Stimulated activated naive CD8-positive, alpha-beta T cell treated with anti-CD3 and anti-CD28 coated beads, Interleukin-15, amount 100 ng/mL, for 72 hours (primary cell): ENCODE measurements at regions not wholly inside any gene's neighbourhood (a gene's known extent, or its start where the extent isn't known, plus 50 kb on each side); places are given as distances from the start of the nearest gene placed in this dataset.

Source experiments
- ATAC-seq: fragments of 150-1000 bp; cut with Tn5 transposase; 2 replicates; pipeline ENCODE4 v1.10.0; 2021; ENCODE audit warnings: mild to moderate bottlenecking, moderate library complexity
- DNase-seq, 2 donors: peaks; one replicate each; pipeline ENCODE4 v3.0.0; 2021 to 2022
- H3K27ac Mint-ChIP-seq, 2 donors: one replicate each; pipeline ENCODE4 v1.8.0; 2022; ENCODE audit warnings: mild to moderate bottlenecking in 2 of 2, mixed read lengths in 2 of 2, moderate library complexity in 2 of 2
- H3K27me3 Mint-ChIP-seq: one replicate; pipeline ENCODE4 v1.8.0; 2022; ENCODE audit warnings: mixed read lengths
- H3K4me1 Mint-ChIP-seq: one replicate; pipeline ENCODE4 v1.8.0; 2022; ENCODE audit warnings: mild to moderate bottlenecking, mixed read lengths
- H3K4me3 Mint-ChIP-seq, 2 donors: one replicate each; pipeline ENCODE4 v1.8.0; 2022; ENCODE audit warnings: mild to moderate bottlenecking in 2 of 2, mixed read lengths in 2 of 2, moderate library complexity in 1 of 2
- H3K9me3 Mint-ChIP-seq, 2 donors: one replicate each; pipeline ENCODE4 v1.8.0; 2022; ENCODE audit warnings: mixed read lengths in 2 of 2

DNA sequence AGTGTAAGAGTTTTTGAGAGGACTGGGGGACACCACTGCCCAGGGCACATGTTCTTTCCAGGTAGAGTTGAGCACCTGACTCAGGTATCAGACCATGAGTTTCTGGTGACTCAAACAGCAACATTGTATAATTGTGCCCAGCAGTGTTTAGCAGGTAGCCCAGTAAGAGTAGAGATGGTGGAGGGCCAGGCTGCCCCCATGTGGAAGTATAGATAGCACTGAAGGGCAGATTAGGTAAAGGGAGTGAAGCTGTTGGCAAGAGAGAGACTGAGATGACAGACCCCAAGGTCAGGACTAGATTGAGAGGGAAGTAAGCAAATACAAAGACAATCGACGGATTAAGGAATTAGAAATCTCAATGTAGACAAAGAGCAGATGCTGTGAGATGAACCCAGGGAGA is 74.6 kb downstream of the TRIM42 start:
- no peaks in the 10 kb centered on the region for H3K9me3 Mint-ChIP-seq
- H3K4me1 Mint-ChIP-seq, result peaks cover 22% of the 10 kb centered on the region
- no peak for DNase-seq
- ATAC-seq, result no peak
- no peaks in the 10 kb centered on the region for H3K27me3 Mint-ChIP-seq
- peak overlapping the region in 1 of 2 donors; percentile 7 for H3K27ac Mint-ChIP-seq
- H3K4me3 Mint-ChIP-seq, result no peak overlapping the region

DNA sequence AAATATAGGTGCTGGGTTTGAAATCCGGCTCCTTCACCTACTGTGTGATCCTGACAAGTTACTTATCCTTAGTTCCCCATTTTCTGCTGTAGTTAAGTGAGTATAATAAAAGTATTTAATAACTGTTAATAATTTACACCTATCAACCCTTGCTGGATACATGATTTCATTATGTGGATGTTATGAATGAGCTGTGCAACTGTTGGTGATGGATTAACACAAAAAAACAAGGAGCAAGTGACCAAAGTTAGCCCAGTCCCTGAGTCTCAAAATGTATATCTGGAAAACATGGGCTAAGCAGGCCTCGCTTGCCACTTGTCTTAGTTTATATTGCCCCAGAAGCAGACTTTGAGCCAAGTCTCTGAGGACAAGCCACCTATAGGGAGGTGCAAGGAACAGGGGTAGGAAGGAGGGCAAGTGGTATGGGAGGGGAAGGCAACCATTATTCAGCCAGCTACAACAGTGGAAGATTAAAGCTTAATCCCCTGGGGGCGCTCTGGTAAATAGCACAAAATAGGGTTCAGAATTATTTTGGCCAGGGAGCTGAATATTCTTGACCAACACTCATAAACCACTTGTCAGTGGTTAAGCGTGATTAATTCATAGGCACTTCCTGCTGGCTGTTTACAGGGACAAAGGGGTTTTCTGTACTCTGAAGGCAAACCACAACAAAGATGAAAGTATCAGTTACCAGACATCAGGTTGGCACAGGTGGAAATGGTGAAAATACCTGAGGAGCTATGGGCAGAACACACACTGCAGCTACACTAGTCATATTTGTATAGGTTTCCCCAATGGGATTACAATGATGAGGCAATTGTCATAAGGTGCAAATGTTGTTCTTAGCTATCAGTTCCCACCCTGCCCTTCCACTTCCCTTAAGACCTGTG is 76.2 kb downstream of the TRIM42 start:
- no peak overlapping the region for H3K27ac Mint-ChIP-seq
- no peaks in the 10 kb centered on the region for H3K9me3 Mint-ChIP-seq
- H3K4me1 Mint-ChIP-seq, result peaks cover 22% of the 10 kb centered on the region
- DNase-seq (peak in 1 of 2 donors; percentile 3), ATAC-seq (peak; percentile 71)
- H3K4me3 Mint-ChIP-seq, result no peak overlapping the region
- H3K27me3 Mint-ChIP-seq, result no peaks in the 10 kb centered on the region

DNA sequence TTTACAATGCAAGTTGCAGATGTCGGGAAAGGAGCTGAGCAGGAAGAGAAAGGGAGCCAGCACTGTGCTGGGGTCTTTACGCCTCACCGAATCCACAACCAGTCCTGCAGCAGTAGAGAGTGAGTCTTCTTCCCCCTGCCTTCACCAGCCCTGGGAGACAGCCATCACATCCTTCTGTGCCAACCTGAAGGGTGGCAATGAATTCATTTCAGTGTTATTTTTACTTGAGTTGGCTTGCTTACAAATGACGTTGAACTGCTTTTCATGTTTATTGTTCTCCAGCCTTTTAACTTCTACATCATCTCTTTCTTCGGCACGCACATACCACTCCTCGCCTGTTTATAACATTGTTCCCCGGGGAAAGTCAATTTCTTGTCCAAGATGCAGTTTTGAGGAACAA is 77.1 kb downstream of the TRIM42 start:
- DNase-seq (no peak), ATAC-seq (no peak)
- Mint-ChIP-seq H3K4me3 (no peak overlapping the region), H3K4me1 (peaks cover 22% of the 10 kb centered on the region), H3K27ac (no peak overlapping the region), H3K9me3 (no peaks in the 10 kb centered on the region), H3K27me3 (no peaks in the 10 kb centered on the region)

DNA sequence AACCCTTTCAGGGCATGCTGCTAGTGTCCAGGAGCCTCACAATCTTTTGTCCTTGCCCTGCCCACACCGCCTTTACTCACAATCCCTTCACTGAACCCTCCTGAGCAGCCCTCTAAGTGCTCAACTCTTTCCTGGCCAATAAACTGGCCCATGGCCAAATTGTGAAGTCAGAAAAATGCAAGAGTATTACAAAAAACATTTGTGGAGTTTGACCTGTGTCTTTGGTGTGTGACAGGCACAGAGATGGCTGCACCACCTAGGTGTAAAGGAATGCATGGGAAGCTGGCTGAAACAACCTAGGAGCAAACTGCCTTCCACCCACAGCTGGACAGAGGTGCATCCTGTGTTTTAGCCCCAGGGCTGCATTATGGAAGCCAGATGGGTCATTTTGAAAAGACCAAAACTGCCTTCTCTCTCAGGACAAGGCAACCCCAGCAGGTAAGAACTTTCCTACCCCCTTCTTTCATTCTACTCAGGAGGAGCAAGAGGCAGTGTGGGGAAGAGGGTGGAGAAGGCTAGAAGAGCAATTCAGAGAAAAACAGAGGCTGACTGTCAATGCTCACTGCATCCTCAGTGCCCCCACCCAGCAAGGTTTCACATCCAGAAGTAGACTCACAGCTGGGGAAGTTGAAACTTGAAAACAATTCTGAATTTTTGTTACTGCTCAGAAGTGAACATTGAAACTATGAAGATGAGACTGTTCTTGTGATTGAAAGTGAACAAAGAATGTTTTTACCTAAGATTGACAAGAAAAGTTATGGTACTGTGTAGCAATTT is 78.6 kb downstream of the TRIM42 start:
- Mint-ChIP-seq H3K4me1 (peaks cover 22% of the 10 kb centered on the region), H3K9me3 (no peaks in the 10 kb centered on the region), H3K4me3 (no peak overlapping the region), H3K27ac (peak overlapping the region; percentile 32 to 55), H3K27me3 (no peaks in the 10 kb centered on the region)
- no peak for ATAC-seq
- no peak for DNase-seq

DNA sequence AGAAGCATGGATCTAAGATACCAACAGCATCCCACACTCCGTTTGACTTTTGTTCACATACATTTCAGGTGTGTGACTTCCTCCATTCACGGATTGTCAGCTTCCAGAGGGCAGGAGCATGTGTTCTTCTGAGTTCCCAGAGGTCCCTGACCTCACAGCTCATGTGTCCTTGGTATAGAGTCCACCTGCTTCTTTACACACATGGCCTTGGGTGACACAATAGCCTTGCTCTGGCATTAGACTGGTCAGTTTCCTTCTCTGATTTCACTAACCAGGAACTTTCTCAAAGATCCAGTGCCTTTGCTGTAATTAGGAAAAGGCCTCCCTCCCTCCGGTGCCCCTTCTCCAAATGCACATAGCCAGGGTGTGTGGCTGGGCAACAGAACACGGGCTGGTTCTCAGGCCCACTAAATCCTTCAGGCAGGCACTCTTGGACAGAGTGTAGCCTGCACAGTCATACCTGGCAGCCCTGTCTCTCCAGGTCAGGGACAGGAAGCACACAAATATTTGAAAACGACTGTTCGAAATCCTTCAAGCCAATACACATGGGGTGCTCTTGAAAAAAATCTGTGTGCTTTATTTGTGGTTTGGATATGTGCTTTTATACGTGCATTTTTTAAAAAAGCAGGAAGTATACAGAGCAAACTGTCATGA is 81.1 kb downstream of the TRIM42 start:
- Mint-ChIP-seq H3K9me3 (no peaks in the 10 kb centered on the region), H3K27me3 (no peaks in the 10 kb centered on the region), H3K27ac (peak overlapping the region in 1 of 2 donors; percentile 24), H3K4me1 (peaks cover 22% of the 10 kb centered on the region), H3K4me3 (no peak overlapping the region)
- ATAC-seq, result no peak
- DNase-seq, result no peak

DNA sequence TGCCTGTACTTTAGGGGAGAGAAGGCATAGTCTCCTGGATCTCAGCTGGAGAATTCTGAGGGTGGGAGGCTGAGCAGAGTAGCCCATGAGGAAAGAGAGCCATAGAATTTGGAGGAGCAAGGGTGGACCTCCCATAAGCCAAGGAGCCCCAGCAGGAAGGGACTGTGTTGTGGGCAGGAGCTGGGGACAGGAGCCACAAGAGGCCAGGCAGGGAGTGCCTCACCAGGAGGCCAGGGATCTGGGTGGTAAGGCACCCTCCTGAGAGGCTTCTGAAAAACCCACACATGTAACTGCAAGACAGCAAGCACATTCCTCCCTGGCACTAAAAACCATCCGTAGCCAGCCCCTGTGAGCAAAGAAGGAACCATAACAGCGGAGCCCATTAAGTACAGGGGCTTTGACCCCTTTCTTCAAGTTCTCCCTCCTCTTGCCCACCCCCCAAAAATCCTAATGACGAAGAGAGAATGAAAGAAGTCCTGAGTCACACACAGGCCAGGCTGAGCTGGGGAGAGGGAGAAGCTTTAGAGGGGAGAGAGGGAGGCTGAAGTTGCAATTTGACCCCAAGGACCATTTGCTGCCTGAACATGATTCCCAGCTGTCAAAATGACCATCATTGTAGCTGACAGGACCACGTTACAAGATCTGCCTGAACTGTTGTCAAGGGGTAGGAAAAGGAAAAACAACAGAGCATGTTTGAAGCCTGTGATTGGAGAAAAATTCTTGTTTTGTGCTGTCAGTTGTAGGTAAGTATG is 82.6 kb downstream of the TRIM42 start:
- peak; percentile 31 for ATAC-seq
- no peaks in the 10 kb centered on the region for H3K9me3 Mint-ChIP-seq
- no peaks in the 10 kb centered on the region for H3K27me3 Mint-ChIP-seq
- no peak overlapping the region for H3K4me3 Mint-ChIP-seq
- H3K27ac Mint-ChIP-seq, result no peak overlapping the region
- DNase-seq, result no peak
- peaks cover 8% of the 10 kb centered on the region for H3K4me1 Mint-ChIP-seq

DNA sequence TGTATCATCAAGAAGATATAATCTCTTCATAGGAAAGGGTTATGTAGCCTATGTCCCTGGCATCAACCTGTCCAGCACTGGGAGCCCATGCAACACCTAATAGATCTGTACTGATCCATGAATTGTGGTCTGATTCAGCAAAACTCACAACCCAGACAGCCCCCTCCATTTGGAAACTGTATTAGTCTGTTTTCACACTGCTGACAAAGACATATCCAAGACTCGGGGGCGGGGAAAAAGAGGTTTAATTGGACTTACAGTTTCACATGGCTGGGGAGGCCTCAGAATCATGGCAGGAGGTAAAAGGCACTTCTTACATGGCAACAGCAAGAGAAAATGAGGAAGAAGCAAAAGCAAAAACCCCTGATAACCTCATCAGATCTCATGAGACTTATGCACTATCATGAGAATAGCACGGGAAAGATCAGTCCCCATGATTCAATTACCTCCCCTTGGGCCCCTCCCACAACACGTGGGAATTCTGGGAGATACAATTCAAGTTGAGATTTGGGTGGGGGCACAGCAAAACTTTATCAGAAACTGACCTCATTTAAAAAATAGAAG is 83.3 kb downstream of the TRIM42 start:
- no peaks in the 10 kb centered on the region for H3K9me3 Mint-ChIP-seq
- no peak overlapping the region for H3K27ac Mint-ChIP-seq
- peaks cover 7% of the 10 kb centered on the region for H3K4me1 Mint-ChIP-seq
- no peaks in the 10 kb centered on the region for H3K27me3 Mint-ChIP-seq
- ATAC-seq, result no peak
- no peak for DNase-seq
- no peak overlapping the region for H3K4me3 Mint-ChIP-seq

DNA sequence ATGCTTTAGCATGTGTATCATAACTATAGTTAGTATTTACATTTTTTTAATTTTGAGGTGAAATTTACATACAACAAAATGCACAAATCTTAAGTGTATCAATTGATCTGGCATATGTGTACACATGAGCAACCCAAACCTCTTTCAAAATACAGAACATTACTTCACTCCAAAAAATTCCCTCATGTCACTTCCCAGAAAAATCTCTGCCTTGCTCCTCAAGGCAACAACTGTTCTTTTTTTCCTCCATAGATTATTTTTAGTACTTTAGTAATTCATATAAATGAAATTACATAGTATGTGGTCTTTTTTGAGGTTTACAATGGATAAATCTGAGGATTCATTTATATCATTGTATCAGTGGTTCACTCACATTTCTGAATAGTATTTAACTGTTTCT is 84.9 kb downstream of the TRIM42 start:
- DNase-seq (no peak), ATAC-seq (no peak)
- H3K4me3 Mint-ChIP-seq, result no peak overlapping the region

DNA sequence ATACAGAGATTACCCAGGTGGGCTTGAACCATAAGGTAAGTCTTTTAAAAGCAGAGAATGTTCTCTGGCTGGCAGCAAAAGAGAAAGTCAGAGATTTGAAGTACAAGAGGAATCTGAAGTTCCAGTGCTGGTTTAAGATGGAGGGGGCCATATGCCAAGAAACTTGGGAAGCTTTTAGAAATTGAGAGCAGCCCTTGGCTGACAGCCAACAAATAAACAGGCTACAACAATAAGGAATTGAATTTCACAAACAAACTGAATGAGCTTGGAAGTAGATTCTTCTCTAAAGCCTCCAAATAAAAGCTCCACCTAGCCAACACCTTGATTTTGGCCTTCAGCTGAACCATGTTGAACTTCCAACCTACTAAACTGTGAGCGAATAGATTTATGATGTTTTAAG is 85.7 kb downstream of the TRIM42 start:
- no peak for ATAC-seq
- Mint-ChIP-seq H3K27me3 (no peaks in the 10 kb centered on the region), H3K9me3 (no peaks in the 10 kb centered on the region), H3K27ac (no peak overlapping the region), H3K4me3 (no peak overlapping the region), H3K4me1 (no peaks in the 10 kb centered on the region)
- DNase-seq, result no peak

More for the DNA sequence above, 84.9 kb downstream of the TRIM42 start:
- Mint-ChIP-seq H3K4me1 (no peaks in the 10 kb centered on the region), H3K27ac (no peak overlapping the region), H3K27me3 (no peaks in the 10 kb centered on the region), H3K9me3 (no peaks in the 10 kb centered on the region)

DNA sequence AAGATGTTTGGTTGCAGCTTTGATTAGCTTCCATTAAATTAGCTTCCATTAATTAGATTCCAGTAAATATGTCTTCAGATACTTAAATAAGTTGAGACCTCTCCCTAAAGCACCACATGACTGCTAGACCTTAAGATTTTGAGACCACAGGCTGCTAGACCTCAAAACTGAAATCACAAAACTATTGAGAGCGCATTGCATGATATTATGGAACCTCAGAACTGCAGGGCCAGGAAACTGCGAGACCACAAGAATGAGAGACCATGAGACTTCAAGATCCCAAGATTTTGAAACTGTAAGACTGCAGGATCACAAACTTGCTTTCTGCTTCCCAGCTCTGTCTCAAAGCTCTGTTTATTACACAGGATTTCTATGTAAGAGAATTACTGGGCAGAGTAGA is 87.4 kb downstream of the TRIM42 start:
- no peak overlapping the region for H3K27ac Mint-ChIP-seq
- H3K9me3 Mint-ChIP-seq, result no peaks in the 10 kb centered on the region
- no peak for ATAC-seq
- H3K4me3 Mint-ChIP-seq, result no peak overlapping the region
- no peaks in the 10 kb centered on the region for H3K27me3 Mint-ChIP-seq
- DNase-seq, result no peak
- no peaks in the 10 kb centered on the region for H3K4me1 Mint-ChIP-seq

DNA sequence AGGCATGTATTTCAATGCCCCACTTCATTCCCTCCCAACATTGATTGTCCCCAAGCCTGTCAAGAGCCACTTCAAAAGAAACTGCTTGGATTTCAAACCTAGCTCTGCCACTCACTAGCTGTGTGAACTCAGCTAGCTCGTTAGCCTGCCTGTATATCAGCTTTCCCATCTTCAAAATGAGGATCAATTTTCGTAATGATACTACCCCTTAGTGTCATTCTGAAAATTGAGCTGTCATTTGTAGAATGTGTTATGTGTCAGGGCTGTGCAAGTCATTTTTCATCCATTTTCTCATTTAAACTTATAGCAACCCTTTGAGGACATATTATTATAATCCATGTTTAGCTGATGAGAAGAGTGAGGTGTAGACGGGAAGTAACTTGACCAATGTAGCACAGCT is 88.6 kb downstream of the TRIM42 start:
- Mint-ChIP-seq H3K9me3 (peaks cover 0 to 3% of the 10 kb centered on the region in 2 donors), H3K4me3 (no peak overlapping the region), H3K27me3 (no peaks in the 10 kb centered on the region), H3K27ac (no peak overlapping the region), H3K4me1 (no peaks in the 10 kb centered on the region)
- ATAC-seq (no peak), DNase-seq (no peak)

DNA sequence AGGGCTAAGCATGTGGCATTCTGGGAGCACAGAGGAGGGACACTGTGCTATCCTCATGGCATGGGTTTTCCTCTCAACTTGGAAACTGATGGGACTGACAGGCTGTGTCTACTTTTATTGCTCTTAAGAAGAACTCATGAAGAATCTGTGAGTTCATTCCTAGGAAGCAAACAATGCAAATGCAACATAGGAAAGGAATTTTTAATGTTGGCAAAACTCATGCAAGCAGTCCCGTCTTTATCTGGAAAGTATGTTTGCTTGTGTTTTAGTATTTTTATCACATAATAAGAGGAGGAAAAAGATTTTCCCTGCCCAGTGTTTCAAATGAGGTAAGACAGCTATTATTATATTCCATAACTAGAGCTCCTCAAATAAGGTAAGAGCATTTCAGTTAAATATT is 89.7 kb downstream of the TRIM42 start:
- H3K4me3 Mint-ChIP-seq, result no peak overlapping the region
- H3K27ac Mint-ChIP-seq, result no peak overlapping the region
- H3K9me3 Mint-ChIP-seq, result peaks cover 4 to 9% of the 10 kb centered on the region in 2 donors
- DNase-seq, result no peak
- no peak for ATAC-seq
- H3K27me3 Mint-ChIP-seq, result no peaks in the 10 kb centered on the region
- no peaks in the 10 kb centered on the region for H3K4me1 Mint-ChIP-seq

DNA sequence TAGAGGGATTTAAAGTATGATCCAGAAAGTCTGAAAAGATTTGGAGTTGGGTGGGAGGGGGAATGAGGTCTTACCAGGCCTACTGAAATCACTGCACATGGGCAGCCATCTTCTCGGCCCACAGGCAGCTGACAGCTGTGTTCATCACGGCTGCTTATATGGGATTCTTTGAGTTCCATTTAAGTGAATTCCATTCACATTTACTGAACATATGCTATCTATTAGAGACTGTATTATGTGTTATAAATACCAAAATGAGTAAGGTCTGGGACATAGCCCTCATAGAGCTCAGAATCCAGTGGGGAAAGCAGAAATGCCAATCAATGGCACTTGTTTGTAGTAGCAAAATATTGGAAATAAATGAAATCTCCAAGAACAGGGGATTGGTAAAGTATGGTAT is 91.1 kb downstream of the TRIM42 start:
- no peaks in the 10 kb centered on the region for H3K27me3 Mint-ChIP-seq
- no peak overlapping the region for H3K4me3 Mint-ChIP-seq
- H3K27ac Mint-ChIP-seq, result no peak overlapping the region
- no peak for DNase-seq
- peaks cover 5% of the 10 kb centered on the region for H3K4me1 Mint-ChIP-seq
- ATAC-seq, result no peak
- H3K9me3 Mint-ChIP-seq, result peaks cover 4 to 9% of the 10 kb centered on the region in 2 donors

DNA sequence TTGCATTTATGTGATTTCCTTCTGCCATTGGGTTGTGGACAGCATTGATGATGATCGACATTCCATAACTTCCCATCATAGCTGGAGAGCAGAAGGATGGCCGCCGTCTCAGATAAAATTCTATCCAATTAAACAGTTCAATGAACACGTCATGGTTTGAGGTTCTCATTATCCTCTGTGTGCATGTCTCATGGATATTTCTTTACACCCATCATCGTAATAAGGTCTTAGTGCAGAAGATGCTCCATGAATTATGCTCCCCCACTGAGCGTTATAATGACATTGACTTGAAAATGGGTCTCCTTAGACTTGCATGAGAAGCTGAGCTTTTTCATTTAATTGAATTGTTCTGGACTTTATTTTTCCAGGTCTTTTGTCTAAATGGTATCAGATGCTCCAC is 92.1 kb downstream of the TRIM42 start:
- no peak overlapping the region for H3K27ac Mint-ChIP-seq
- no peak overlapping the region for H3K4me3 Mint-ChIP-seq
- ATAC-seq (no peak), DNase-seq (no peak)
- no peaks in the 10 kb centered on the region for H3K27me3 Mint-ChIP-seq
- peaks cover 5% of the 10 kb centered on the region for H3K4me1 Mint-ChIP-seq
- peaks cover 8 to 13% of the 10 kb centered on the region in 2 donors for H3K9me3 Mint-ChIP-seq
